ENCODE measurements at regions not wholly inside any gene's neighbourhood (a gene's known extent, or its start where the extent isn't known, plus 50 kb on each side); places are given as distances from the start of the nearest gene placed in this dataset.

GRCh38 chr4:153064571-153064970, 128.4 kb downstream of the FHDC1 start:
- no peaks in the 10 kb centered on the region for H3K27me3 ChIP-seq (ENCODE audit: insufficient read depth, low read depth)
- H3F3A ChIP-seq (ENCODE audit: insufficient read depth, low read depth): 0 out of 2 replicates have a peak, but pooled peaks cover 3% of the 10 kb centered on the region
- H3K27ac ChIP-seq: no peak overlapping the region
- H3K4me1 ChIP-seq (replicated peaks; ENCODE audit: insufficient read depth): peaks cover 17% of the 10 kb centered on the region
- H3K4me2 ChIP-seq: no peak overlapping the region
- H2AFZ ChIP-seq: no peak overlapping the region
- ChIA-PET CTCF (no interaction called here), POLR2A (ENCODE audit: unreplicated experiment) (no interaction called here)
- intact Hi-C loops (cut with micrococcal nuclease; ENCODE audit: unreplicated experiment): no loop called here
- H4K20me1 ChIP-seq (ENCODE audit: insufficient read depth): no peaks in the 10 kb centered on the region
- no peak for DNase-seq
- H3K4me3 ChIP-seq: no peak overlapping the region
- no peaks in the 10 kb centered on the region for H3K9me3 ChIP-seq (ENCODE audit: insufficient read depth, low read depth)
- no peaks in the 10 kb centered on the region for H3K79me2 ChIP-seq (ENCODE audit: low read depth)
- no peaks in the 10 kb centered on the region for H3K9me2 ChIP-seq (ENCODE audit: insufficient read depth)
- TF ChIP-seq CTCF (conservative IDR thresholded peaks at IDR 0.05) (no peak), EZH2 (IDR thresholded peaks at IDR 0.05; ENCODE audit: low read depth) (no peak)
- BruUV-seq (replicated peaks): no TSS peak
- no peaks in the 10 kb centered on the region for H3K36me3 ChIP-seq (ENCODE audit: low read depth)

- Histone ChIP-seq H3K27me3 (ENCODE audit: insufficient read depth, low read depth) (no peaks in the 10 kb centered on the region), H4K20me1 (ENCODE audit: insufficient read depth) (no peaks in the 10 kb centered on the region), H2AFZ (no peak overlapping the region), H3K36me3 (ENCODE audit: low read depth) (no peaks in the 10 kb centered on the region), H3K27ac (no peak overlapping the region), H3F3A (ENCODE audit: insufficient read depth, low read depth) (0 out of 2 replicates have a peak, but pooled peaks cover 3% of the 10 kb centered on the region), H3K4me1 (replicated peaks; ENCODE audit: insufficient read depth) (peaks cover 17% of the 10 kb centered on the region), H3K9me2 (ENCODE audit: insufficient read depth) (no peaks in the 10 kb centered on the region), H3K79me2 (ENCODE audit: low read depth) (no peaks in the 10 kb centered on the region), H3K9me3 (ENCODE audit: insufficient read depth, low read depth) (no peaks in the 10 kb centered on the region), H3K4me3 (no peak overlapping the region), H3K4me2 (no peak overlapping the region)
- no TSS peak for BruUV-seq (replicated peaks)
- intact Hi-C loops (cut with micrococcal nuclease; ENCODE audit: unreplicated experiment): no loop called here
- no peak for DNase-seq
- POLR2A ChIA-PET (ENCODE audit: unreplicated experiment): no interaction called here
- CTCF ChIA-PET: no interaction called here
- no peak for TF ChIP-seq EZH2 (IDR thresholded peaks at IDR 0.05; ENCODE audit: low read depth)
- no peak for TF ChIP-seq CTCF (conservative IDR thresholded peaks at IDR 0.05)
These were observed 129.2 kb downstream of the FHDC1 start for GRCh38 chr4:153065276-153065675.

GRCh38 chr4:153067376-153067775, 131.3 kb downstream of the FHDC1 start:
- intact Hi-C loops (cut with micrococcal nuclease; ENCODE audit: unreplicated experiment): no loop called here
- 0 out of 2 replicates have a peak, but pooled peaks cover 3% of the 10 kb centered on the region for H3F3A ChIP-seq (ENCODE audit: insufficient read depth, low read depth)
- peak overlapping the region; percentile 29; the same call in 1 of the 2 replicates for H3K27ac ChIP-seq
- POLR2A ChIA-PET (ENCODE audit: unreplicated experiment): interaction anchor here (0.6 kb wide), 1 partner anchor 79 kb away, joined by 3 read pairs; no protein-coding TSS in a partner anchor
- DNase-seq: peak; percentile 49 to 65
- H3K4me1 ChIP-seq (replicated peaks; ENCODE audit: insufficient read depth): peaks cover 17% of the 10 kb centered on the region
- CTCF ChIA-PET: interaction anchor here (1.0 kb wide), 1 partner anchor 16 kb away, joined by 3 read pairs; no protein-coding TSS in a partner anchor
- no TSS peak for BruUV-seq (replicated peaks)
- TF ChIP-seq EZH2 (IDR thresholded peaks at IDR 0.05; ENCODE audit: low read depth): no peak
- no peak for TF ChIP-seq CTCF (conservative IDR thresholded peaks at IDR 0.05)
- H3K4me2 ChIP-seq: peak overlapping the region; percentile 36; the same call in 1 of the 2 replicates
- no peak overlapping the region for H2AFZ ChIP-seq
- H3K36me3 ChIP-seq (ENCODE audit: low read depth): no peaks in the 10 kb centered on the region
- no peak overlapping the region for H3K4me3 ChIP-seq
- no peaks in the 10 kb centered on the region for H4K20me1 ChIP-seq (ENCODE audit: insufficient read depth)
- H3K27me3 ChIP-seq (ENCODE audit: insufficient read depth, low read depth): no peaks in the 10 kb centered on the region
- H3K9me2 ChIP-seq (ENCODE audit: insufficient read depth): no peaks in the 10 kb centered on the region
- no peaks in the 10 kb centered on the region for H3K79me2 ChIP-seq (ENCODE audit: low read depth)
- peaks cover 3% of the 10 kb centered on the region; the same call in 1 of the 2 replicates for H3K9me3 ChIP-seq (ENCODE audit: insufficient read depth, low read depth)

Data from PC-9 (cell line).